NT2/D1 (cell line): ENCODE measurements at regions not wholly inside any gene's neighbourhood (a gene's known extent, or its start where the extent isn't known, plus 50 kb on each side); places are given as distances from the start of the nearest gene placed in this dataset.

ENCODE experiments used
- SUZ12 ChIP-seq: IDR thresholded peaks from 2 replicates; pipeline ENCODE4 v1.6.1; 2011; ENCODE audit not compliant: insufficient read length, insufficient read depth; ENCODE audit errors: extremely low read depth
- YY1 ChIP-seq: IDR thresholded peaks from 2 replicates; pipeline ENCODE4 v1.6.1; 2011; ENCODE audit not compliant: insufficient read length, insufficient read depth
- ZNF274 ChIP-seq: IDR thresholded peaks from 2 replicates; pipeline ENCODE4 v1.6.1; 2011; ENCODE audit warnings: mild to moderate bottlenecking, low read depth, low read length

DNA sequence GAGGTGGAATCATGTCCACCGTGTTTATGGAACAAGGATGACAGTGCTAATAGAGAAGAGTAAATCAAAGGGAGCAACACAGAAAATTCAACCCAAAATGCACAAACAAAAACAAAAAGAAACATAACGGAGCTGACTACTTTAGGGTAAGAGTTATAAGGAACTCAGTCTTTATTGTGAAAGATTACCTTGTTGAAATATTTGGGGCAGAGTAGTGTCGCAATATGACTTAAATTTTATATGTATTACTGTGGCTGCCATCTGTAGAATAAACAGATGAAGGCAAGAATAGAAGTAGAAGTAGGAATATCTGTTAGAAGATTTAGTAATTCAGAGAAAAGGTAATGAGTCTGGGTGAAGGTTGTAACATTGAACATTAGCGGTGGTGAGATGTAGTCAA is 913.9 kb downstream of the BRINP3 start:
- TF ChIP-seq ZNF274 (no peak), YY1 (no peak), SUZ12 (no peak)
